ENCODE measurements at regions not wholly inside any gene's neighbourhood (a gene's known extent, or its start where the extent isn't known, plus 50 kb on each side); places are given as distances from the start of the nearest gene placed in this dataset.

GRCh38 chr1:219380463-219380862, 206.8 kb downstream of the LYPLAL1 start:
- H3K4me3 ChIP-seq (ENCODE audit: low read depth, low read length): no peak overlapping the region
- TF ChIP-seq CTCF (IDR thresholded peaks at IDR 0.05; ENCODE audit: low read depth, low read length): no peak

- H3K4me3 ChIP-seq (ENCODE audit: low read depth, low read length): no peak overlapping the region
- no peak for TF ChIP-seq CTCF (IDR thresholded peaks at IDR 0.05; ENCODE audit: low read depth, low read length)
Observed at GRCh38 chr1:219379691-219380090, 206.0 kb downstream of the LYPLAL1 start.

GRCh38 chr1:219374636-219375035, 201.0 kb downstream of the LYPLAL1 start:
- TF ChIP-seq CTCF (IDR thresholded peaks at IDR 0.05; ENCODE audit: low read depth, low read length): no peak
- no peak overlapping the region for H3K4me3 ChIP-seq (ENCODE audit: low read depth, low read length)

- TF ChIP-seq CTCF (IDR thresholded peaks at IDR 0.05; ENCODE audit: low read depth, low read length): no peak
- no peak overlapping the region for H3K4me3 ChIP-seq (ENCODE audit: low read depth, low read length)
Observed at GRCh38 chr1:219374046-219374566, 200.4 kb downstream of the LYPLAL1 start.

GRCh38 chr1:219373616-219373935, 199.9 kb downstream of the LYPLAL1 start:
- H3K4me3 ChIP-seq (ENCODE audit: low read depth, low read length): no peak overlapping the region
- no peak for TF ChIP-seq CTCF (IDR thresholded peaks at IDR 0.05; ENCODE audit: low read depth, low read length)

GRCh38 chr1:219372916-219373615, 199.4 kb downstream of the LYPLAL1 start:
- no peak overlapping the region for H3K4me3 ChIP-seq (ENCODE audit: low read depth, low read length)
- no peak for TF ChIP-seq CTCF (IDR thresholded peaks at IDR 0.05; ENCODE audit: low read depth, low read length)

- no peak for TF ChIP-seq CTCF (IDR thresholded peaks at IDR 0.05; ENCODE audit: low read depth, low read length)
- no peak overlapping the region for H3K4me3 ChIP-seq (ENCODE audit: low read depth, low read length)
Observed at GRCh38 chr1:219371471-219371870, 197.8 kb downstream of the LYPLAL1 start.

All from WI38 (cell line).